Tibial artery (tissue), 4 donors: ENCODE measurements at regions not wholly inside any gene's neighbourhood (a gene's known extent, or its start where the extent isn't known, plus 50 kb on each side); places are given as distances from the start of the nearest gene placed in this dataset.

Experiments
- DNase-seq, 2 donors: peaks; one replicate each; pipeline ENCODE4 v3.0.0-alpha.2; 2019
- H3K27ac ChIP-seq, 2 donors: fragments of 200-600 bp; sonication (generic) in 1 of 2; 1 replicate in 1 of 2; 2 replicates in 1 of 2; pipeline ENCODE4 v1.5.1; 2018 to 2019; ENCODE audit warnings: mild to moderate bottlenecking in 1 of 2
- H3K27me3 ChIP-seq, 2 donors: fragments of 200-600 bp; sonication (generic) in 1 of 2; one replicate each; pipeline versions ENCODE4 v1.5.1 to v1.6.0; 2016 to 2019
- H3K36me3 ChIP-seq, 3 donors: fragments of 200-600 bp; sonication (generic) in 2 of 3; one replicate each; pipeline ENCODE4 v1.5.1; 2016 to 2019; ENCODE audit warnings: mild to moderate bottlenecking in 2 of 3
- H3K4me1 ChIP-seq, 4 donors: fragments of 200-600 bp; sonication (generic) in 2 of 4; 1 replicate in 3 of 4; 2 replicates in 1 of 4; pipeline ENCODE4 v1.5.1; 2016 to 2019
- H3K4me3 ChIP-seq, 2 donors: fragments of 200-600 bp; sonication (generic) in 1 of 2; 1 replicate in 1 of 2; 2 replicates in 1 of 2; pipeline ENCODE4 v1.5.1; 2018 to 2019; ENCODE audit warnings: mild to moderate bottlenecking in 2 of 2
- H3K9me3 ChIP-seq, 3 donors: fragments of 200-600 bp; sonication (generic) in 1 of 3; one replicate each; pipeline ENCODE4 v1.5.1; 2016 to 2019
- intact Hi-C: fragments of 100-400 bp; cut with DNase I; formaldehyde crosslinking; loops from one replicate; pipeline ENCODE4 v1.15.0; 2023; ENCODE audit warnings: low total_unique reads
- TF ChIP-seq, protein P1 (sequence below), 2 experiments: fragments of 200-600 bp in 1 of 2; fragments of 450-650 bp in 1 of 2; IDR thresholded peaks; one replicate each; pipeline ENCODE4 v1.5.1; 2017 to 2019; ENCODE audit warnings: antibody characterized with exemption in 2 of 2, mild to moderate bottlenecking in 1 of 2, moderate library complexity in 1 of 2

DNA sequence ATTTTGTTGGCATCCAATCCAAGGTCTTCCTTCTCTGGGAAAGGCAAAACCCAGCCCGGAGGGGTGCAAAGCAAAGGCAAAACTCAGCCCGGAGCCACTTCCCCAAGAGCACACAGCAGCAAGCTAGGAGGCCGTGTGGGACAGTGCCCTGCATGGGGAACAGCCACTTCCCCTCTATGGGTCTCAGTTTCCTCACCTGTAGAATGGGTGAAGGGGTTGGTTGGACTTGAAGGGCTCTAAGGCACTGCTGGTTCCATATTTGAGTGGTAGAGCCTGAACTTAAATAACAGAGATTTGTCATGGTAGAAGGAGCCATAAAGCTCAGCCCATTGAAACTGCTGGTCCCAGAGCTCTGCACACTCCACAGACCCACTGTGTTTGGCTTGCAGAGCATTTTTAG is 51.3 kb upstream of the CCDC167 start:
- Histone ChIP-seq H3K9me3 (no peaks in the 10 kb centered on the region), H3K27me3 (peaks cover 0 to 28% of the 10 kb centered on the region in 2 donors), H3K4me1 (peaks cover 0 to 11% (median 5%) of the 10 kb centered on the region in 4 donors), H3K4me3 (no peak overlapping the region), H3K36me3 (no peaks in the 10 kb centered on the region), H3K27ac (no peak overlapping the region)
- intact Hi-C loops, result no loop called here
- DNase-seq, result no peak
- TF ChIP-seq, protein P1, sequence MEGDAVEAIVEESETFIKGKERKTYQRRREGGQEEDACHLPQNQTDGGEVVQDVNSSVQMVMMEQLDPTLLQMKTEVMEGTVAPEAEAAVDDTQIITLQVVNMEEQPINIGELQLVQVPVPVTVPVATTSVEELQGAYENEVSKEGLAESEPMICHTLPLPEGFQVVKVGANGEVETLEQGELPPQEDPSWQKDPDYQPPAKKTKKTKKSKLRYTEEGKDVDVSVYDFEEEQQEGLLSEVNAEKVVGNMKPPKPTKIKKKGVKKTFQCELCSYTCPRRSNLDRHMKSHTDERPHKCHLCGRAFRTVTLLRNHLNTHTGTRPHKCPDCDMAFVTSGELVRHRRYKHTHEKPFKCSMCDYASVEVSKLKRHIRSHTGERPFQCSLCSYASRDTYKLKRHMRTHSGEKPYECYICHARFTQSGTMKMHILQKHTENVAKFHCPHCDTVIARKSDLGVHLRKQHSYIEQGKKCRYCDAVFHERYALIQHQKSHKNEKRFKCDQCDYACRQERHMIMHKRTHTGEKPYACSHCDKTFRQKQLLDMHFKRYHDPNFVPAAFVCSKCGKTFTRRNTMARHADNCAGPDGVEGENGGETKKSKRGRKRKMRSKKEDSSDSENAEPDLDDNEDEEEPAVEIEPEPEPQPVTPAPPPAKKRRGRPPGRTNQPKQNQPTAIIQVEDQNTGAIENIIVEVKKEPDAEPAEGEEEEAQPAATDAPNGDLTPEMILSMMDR (IDR thresholded peaks at IDR 0.05), result no peak

DNA sequence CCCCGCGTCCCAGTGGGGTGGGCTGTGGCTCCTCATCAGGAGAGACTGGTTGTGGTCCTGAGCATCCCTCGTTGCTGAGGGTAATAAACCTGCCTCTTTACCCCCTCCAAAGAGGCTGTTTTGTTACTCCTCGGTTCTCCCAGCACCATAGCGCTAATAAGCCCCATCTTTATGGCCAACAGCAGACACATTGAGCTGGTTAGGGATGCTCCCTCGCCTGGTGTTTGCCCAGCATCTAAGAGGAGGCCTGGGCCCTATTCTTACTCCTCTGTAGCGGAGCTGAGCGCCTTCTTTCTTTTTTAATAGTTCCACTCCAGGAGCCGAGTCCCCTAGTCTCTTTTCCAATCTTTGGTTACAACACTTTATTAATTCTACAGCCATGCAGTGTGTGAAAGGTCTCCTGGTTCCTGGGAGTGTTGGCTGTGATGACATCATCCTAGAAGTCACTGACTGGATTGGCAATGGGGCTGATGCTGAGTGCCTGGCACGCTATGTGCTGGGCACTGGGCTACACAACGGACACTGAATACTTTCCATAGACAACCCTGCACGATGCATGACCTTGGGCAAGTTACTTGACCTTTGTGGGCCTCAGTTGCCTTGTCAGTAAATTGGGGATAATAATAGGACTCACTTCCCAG is 50.6 kb upstream of the CCDC167 start:
- no peaks in the 10 kb centered on the region for H3K9me3 ChIP-seq
- intact Hi-C loops, result no loop called here
- peaks cover 0 to 24% of the 10 kb centered on the region in 2 donors for H3K27me3 ChIP-seq
- H3K4me3 ChIP-seq, result no peak overlapping the region
- TF ChIP-seq, protein P1 (IDR thresholded peaks at IDR 0.05), result no peak
- H3K27ac ChIP-seq, result no peak overlapping the region
- H3K36me3 ChIP-seq, result no peaks in the 10 kb centered on the region
- peaks cover 0 to 11% (median 5%) of the 10 kb centered on the region in 4 donors for H3K4me1 ChIP-seq
- no peak for DNase-seq

DNA sequence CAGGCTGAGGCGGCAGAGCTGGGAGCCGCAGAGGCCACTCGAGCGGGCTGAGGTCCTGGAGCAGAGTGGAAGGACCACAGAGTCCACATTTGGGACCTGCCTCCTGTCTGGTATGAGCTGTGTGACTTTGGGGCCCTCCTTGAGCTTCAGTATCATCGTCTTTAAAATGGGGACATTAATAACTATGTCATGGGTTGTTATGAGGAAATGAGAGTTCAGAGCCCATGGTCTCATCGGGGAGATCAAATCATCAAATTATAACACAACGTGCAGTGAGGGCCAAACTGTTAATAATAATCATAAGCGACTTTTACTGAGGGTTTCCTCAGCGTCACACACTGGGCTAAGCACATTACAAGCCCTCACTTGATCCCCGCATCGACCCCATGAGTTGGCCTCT is 49.9 kb upstream of the CCDC167 start:
- H3K9me3 ChIP-seq, result no peaks in the 10 kb centered on the region
- intact Hi-C loops, result no loop called here
- H3K4me1 ChIP-seq, result peaks cover 0 to 11% (median 5%) of the 10 kb centered on the region in 4 donors
- DNase-seq, result no peak
- no peak overlapping the region for H3K27ac ChIP-seq
- no peak overlapping the region for H3K4me3 ChIP-seq
- TF ChIP-seq, protein P1 (IDR thresholded peaks at IDR 0.05), result no peak
- peaks cover 0 to 18% of the 10 kb centered on the region in 2 donors for H3K27me3 ChIP-seq
- H3K36me3 ChIP-seq, result no peaks in the 10 kb centered on the region
